ENCODE measurements at regions not wholly inside any gene's neighbourhood (a gene's known extent, or its start where the extent isn't known, plus 50 kb on each side); places are given as distances from the start of the nearest gene placed in this dataset.

DNA sequence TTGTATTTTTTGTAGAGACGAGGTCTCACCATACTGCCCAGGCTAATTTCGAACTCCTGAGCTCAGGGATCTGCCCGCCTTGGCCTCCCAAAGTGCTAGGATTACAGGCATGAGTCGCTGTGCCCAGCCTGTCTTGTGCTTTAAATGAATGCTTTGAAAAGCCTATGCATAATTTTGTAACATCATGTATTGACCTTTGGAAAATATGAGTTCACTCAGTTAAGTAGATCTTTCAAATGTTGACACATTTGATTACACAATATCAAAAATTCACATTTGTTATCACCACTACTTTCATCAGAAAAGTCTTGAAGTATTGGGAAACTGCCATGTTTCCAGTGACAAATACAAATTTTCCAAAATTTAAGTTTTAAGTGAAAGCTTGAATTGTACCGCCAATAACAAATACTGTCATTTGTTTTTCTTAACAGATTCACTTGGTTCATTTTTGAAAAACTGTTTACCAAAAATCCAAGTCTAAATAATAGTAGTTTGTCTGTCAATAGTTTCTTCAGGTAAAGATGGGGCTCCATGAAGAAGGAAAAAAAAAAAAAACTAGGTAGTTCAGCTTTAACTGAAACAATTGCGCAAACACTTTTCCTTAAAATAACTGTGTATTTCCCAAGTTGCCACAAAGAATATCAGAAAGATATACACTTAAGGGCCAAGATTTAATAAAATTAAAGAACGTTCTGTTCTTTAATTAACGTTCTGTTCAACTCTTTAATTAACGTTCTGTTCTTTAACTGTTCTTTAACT, 233.2 kb upstream of the NR5A2 start:
- Histone ChIP-seq H3K27me3 (no peaks in the 10 kb centered on the region), H3K27ac (no peak overlapping the region), H3K9me3 (no peaks in the 10 kb centered on the region), H3K4me3 (no peak overlapping the region), H3K36me3 (no peaks in the 10 kb centered on the region), H3K4me1 (no peaks in the 10 kb centered on the region)
- no peak for DNase-seq (ENCODE audit: low spot score)
- TF ChIP-seq, protein P1, sequence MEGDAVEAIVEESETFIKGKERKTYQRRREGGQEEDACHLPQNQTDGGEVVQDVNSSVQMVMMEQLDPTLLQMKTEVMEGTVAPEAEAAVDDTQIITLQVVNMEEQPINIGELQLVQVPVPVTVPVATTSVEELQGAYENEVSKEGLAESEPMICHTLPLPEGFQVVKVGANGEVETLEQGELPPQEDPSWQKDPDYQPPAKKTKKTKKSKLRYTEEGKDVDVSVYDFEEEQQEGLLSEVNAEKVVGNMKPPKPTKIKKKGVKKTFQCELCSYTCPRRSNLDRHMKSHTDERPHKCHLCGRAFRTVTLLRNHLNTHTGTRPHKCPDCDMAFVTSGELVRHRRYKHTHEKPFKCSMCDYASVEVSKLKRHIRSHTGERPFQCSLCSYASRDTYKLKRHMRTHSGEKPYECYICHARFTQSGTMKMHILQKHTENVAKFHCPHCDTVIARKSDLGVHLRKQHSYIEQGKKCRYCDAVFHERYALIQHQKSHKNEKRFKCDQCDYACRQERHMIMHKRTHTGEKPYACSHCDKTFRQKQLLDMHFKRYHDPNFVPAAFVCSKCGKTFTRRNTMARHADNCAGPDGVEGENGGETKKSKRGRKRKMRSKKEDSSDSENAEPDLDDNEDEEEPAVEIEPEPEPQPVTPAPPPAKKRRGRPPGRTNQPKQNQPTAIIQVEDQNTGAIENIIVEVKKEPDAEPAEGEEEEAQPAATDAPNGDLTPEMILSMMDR (IDR thresholded peaks at IDR 0.05) = no peak

DNA sequence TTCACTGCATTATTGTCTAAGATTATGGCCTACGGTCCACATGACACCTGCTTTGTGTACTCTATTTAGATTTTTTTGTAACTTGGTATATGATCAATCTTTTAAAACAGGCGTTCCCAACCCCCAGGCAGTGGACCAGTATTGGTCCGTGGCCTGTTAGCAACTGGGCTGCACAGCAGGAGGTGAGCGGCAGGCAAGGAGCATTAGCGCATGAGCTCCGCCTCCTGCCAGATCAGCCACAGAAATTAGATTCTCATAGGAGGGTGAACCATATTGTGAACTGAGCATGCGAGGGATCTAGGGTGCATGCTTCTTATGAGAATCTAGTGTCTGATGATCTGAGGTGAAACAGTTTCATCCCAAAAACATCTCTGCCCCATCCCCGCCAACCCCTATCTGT, 228.4 kb upstream of the NR5A2 start:
- TF ChIP-seq, protein P1 (IDR thresholded peaks at IDR 0.05) = no peak
- no peak for DNase-seq (ENCODE audit: low spot score)
- H3K4me1 ChIP-seq = no peaks in the 10 kb centered on the region
- no peaks in the 10 kb centered on the region for H3K36me3 ChIP-seq
- H3K4me3 ChIP-seq = no peak overlapping the region
- H3K9me3 ChIP-seq = no peaks in the 10 kb centered on the region
- H3K27me3 ChIP-seq = no peaks in the 10 kb centered on the region
- no peak overlapping the region for H3K27ac ChIP-seq

DNA sequence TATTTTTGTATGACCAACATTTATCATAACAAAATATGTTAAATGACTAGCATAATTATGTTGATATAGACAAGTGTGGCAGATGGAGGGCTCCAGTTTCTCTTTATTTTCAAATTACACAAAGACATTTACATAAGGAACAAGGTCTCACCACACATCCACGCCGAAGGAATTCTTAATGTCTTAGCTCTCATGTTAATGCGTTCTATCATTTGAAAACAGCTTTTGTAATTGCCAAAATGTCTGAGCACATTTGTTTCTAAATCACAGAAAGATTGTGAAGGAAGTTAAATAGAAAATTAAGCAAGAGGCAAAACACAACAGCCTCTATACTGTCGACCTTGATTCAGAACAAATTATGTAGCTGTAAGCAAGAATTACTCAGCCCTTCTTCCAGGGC, 223.0 kb upstream of the NR5A2 start:
- H3K27ac ChIP-seq = no peak overlapping the region
- H3K4me1 ChIP-seq = no peaks in the 10 kb centered on the region
- H3K27me3 ChIP-seq = no peaks in the 10 kb centered on the region
- TF ChIP-seq, protein P1 (IDR thresholded peaks at IDR 0.05) = no peak
- H3K9me3 ChIP-seq = no peaks in the 10 kb centered on the region
- H3K4me3 ChIP-seq = no peak overlapping the region
- no peak for DNase-seq (ENCODE audit: low spot score)
- H3K36me3 ChIP-seq = no peaks in the 10 kb centered on the region

DNA sequence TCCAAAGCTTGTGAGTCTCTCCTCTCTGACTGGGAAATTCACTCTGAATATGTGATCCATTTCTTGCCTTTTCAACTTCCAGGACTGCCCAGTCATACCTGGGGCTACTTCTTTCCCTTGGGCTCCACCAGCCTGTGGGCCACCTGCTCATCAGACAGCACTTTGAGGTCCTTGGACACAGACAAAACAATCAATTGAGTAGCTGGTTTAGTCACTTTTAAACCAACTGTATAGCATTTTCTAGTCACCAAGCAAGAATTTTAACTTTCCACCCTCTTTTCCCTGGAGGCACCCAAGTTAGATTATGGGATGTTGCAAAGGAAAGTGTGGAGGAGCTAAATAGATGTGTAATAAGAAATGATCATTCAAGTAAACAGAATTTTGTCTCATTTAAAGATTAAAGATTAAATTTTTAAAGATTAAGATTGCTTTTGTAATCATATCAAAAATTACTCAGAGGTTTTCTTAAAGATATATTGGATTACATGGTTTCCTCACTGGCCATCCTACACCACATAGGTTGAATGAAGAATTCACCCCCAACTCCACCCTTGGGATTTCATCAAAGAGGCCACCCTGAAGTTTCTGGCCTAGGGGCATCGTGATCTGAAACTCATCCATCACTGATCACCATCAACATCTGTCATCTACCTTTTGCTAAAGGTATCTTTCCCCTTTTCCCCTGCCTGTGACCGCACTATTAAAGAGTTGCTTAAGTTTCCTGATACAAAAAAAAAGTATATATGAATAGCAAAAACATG, 219.2 kb upstream of the NR5A2 start:
- no peaks in the 10 kb centered on the region for H3K4me1 ChIP-seq
- no peaks in the 10 kb centered on the region for H3K36me3 ChIP-seq
- no peak for DNase-seq (ENCODE audit: low spot score)
- no peaks in the 10 kb centered on the region for H3K27me3 ChIP-seq
- no peak overlapping the region for H3K27ac ChIP-seq
- no peak overlapping the region for H3K4me3 ChIP-seq
- H3K9me3 ChIP-seq = no peaks in the 10 kb centered on the region
- TF ChIP-seq, protein P1 (IDR thresholded peaks at IDR 0.05) = no peak

DNA sequence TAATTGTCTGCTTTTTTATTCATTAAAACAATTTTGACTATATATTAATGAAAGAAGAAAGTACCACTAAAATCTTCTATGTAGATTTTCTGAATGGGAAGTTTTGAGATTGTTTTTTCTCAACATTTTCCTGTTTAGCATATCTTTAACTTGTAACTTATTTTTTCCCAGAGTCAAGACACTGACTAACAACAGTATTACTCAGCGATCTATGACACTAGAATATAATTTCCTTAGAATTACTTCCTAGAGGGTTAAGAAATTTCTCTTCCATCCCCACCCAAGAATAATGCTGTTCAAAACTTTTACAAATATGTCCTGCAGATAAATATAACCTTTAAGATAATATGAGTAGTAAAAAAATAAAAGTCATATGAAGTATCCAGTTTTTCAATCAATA, 218.2 kb upstream of the NR5A2 start:
- Histone ChIP-seq H3K4me1 (no peaks in the 10 kb centered on the region), H3K9me3 (no peaks in the 10 kb centered on the region), H3K27me3 (no peaks in the 10 kb centered on the region), H3K36me3 (no peaks in the 10 kb centered on the region), H3K27ac (no peak overlapping the region), H3K4me3 (no peak overlapping the region)
- TF ChIP-seq, protein P1 (IDR thresholded peaks at IDR 0.05) = no peak
- no peak for DNase-seq (ENCODE audit: low spot score)

Data from right atrium auricular region (tissue), 2 donors.